OCI-M2 (cell line): ENCODE measurements at regions not wholly inside any gene's neighbourhood (a gene's known extent, or its start where the extent isn't known, plus 50 kb on each side); places are given as distances from the start of the nearest gene placed in this dataset.
"Not testable (repeated sequence)": the region's sequence is repeated elsewhere in the genome, so short reads cannot be mapped to it uniquely, and the experiment has no call there.

Experiments used
- DNase-seq: peaks from one replicate; lab custom pipeline; 2025; ENCODE audit not compliant: unreplicated experiment; lab: John Stamatoyannopoulos, UW

- no peak for DNase-seq
Observed at GRCh38 chr10:10667466-10667865, 350.2 kb upstream of the CELF2 start.

- no peak for DNase-seq
Observed at GRCh38 chr10:10676972-10677371, 340.7 kb upstream of the CELF2 start.

- no peak for DNase-seq
Observed at GRCh38 chr10:10677479-10677878, 340.2 kb upstream of the CELF2 start.

- DNase-seq = no peak
Observed at GRCh38 chr10:10680496-10680895, 337.2 kb upstream of the CELF2 start.

GRCh38 chr10:10684972-10685371 lies 332.7 kb upstream of the CELF2 start:
- DNase-seq = no peak

- no peak for DNase-seq
Observed at GRCh38 chr10:10685566-10685965, 332.1 kb upstream of the CELF2 start.

GRCh38 chr10:10687751-10688150 lies 329.9 kb upstream of the CELF2 start:
- DNase-seq = no peak

- DNase-seq = no peak
Observed at GRCh38 chr10:10699427-10699826, 318.2 kb upstream of the CELF2 start.

GRCh38 chr10:10701084-10701611 lies 316.5 kb upstream of the CELF2 start:
- DNase-seq = no peak

- DNase-seq = no peak
Observed at GRCh38 chr10:10702211-10702610, 315.5 kb upstream of the CELF2 start.

GRCh38 chr10:10703382-10703781 lies 314.3 kb upstream of the CELF2 start:
- no peak for DNase-seq

- DNase-seq = no peak
Observed at GRCh38 chr10:10712155-10712704, 305.4 kb upstream of the CELF2 start.

GRCh38 chr10:10714327-10714726 lies 303.3 kb upstream of the CELF2 start:
- no peak for DNase-seq

GRCh38 chr10:10716972-10717371 lies 300.7 kb upstream of the CELF2 start:
- DNase-seq = no peak

- DNase-seq = no peak
Observed at GRCh38 chr10:10722422-10722821, 295.2 kb upstream of the CELF2 start.

- DNase-seq = no peak
Observed at GRCh38 chr10:10725196-10725595, 292.5 kb upstream of the CELF2 start.

GRCh38 chr10:10726101-10726500 lies 291.6 kb upstream of the CELF2 start:
- DNase-seq = no peak

- not testable (repeated sequence) for DNase-seq
Observed at GRCh38 chr10:10727411-10727810, 290.3 kb upstream of the CELF2 start.

- DNase-seq = no peak
Observed at GRCh38 chr10:10727812-10728211, 289.9 kb upstream of the CELF2 start.

GRCh38 chr10:10730471-10731043 lies 287.1 kb upstream of the CELF2 start:
- no peak for DNase-seq

GRCh38 chr10:10731366-10731765 lies 286.3 kb upstream of the CELF2 start:
- DNase-seq = no peak

GRCh38 chr10:10734356-10735064 lies 283.2 kb upstream of the CELF2 start:
- no peak for DNase-seq
